Neuronal stem cell (in vitro differentiated cells): ENCODE measurements at regions not wholly inside any gene's neighbourhood (a gene's known extent, or its start where the extent isn't known, plus 50 kb on each side); places are given as distances from the start of the nearest gene placed in this dataset.

Source experiments
- DNase-seq: peaks from one replicate; pipeline ENCODE4 v3.0.0-alpha.2; 2013; ENCODE audit warnings: low spot score
- H2AFZ ChIP-seq: one replicate; pipeline ENCODE4 v1.6.1; 2013; ENCODE audit warnings: mild to moderate bottlenecking, low read length, inconsistent platforms
- H2AK5ac ChIP-seq: 2 replicates; pipeline ENCODE4 v1.6.1; 2013; ENCODE audit warnings: low read depth, mild to moderate bottlenecking, inconsistent platforms, low read length, moderate library complexity, mixed read lengths
- H2BK120ac ChIP-seq: 2 replicates; pipeline ENCODE4 v1.6.1; 2013; ENCODE audit warnings: low read depth, mild to moderate bottlenecking, inconsistent platforms, low read length, moderate library complexity, mixed read lengths
- H2BK12ac ChIP-seq: one replicate; pipeline ENCODE4 v1.6.1; 2013; ENCODE audit warnings: low read length, inconsistent platforms
- H2BK15ac ChIP-seq: 2 replicates; pipeline ENCODE4 v1.6.1; 2013; ENCODE audit warnings: mild to moderate bottlenecking, low read length, inconsistent platforms, mixed read lengths
- H2BK5ac ChIP-seq: one replicate; pipeline ENCODE4 v1.6.1; 2013; ENCODE audit warnings: inconsistent platforms, mild to moderate bottlenecking, low read length, moderate library complexity
- H3K14ac ChIP-seq: one replicate; pipeline ENCODE4 v1.6.1; 2013; ENCODE audit warnings: low read length, inconsistent platforms
- H3K18ac ChIP-seq: 2 replicates; pipeline ENCODE4 v1.6.1; 2013; ENCODE audit warnings: low read length, inconsistent platforms
- H3K23ac ChIP-seq: 2 replicates; pipeline ENCODE4 v1.6.1; 2013; ENCODE audit warnings: low read depth, mild to moderate bottlenecking, mixed read lengths, low read length, inconsistent platforms; ENCODE audit not compliant: poor library complexity
- H3K27ac ChIP-seq: replicated peaks from 3 replicates; pipeline ENCODE4 v1.5.1; 2013; ENCODE audit warnings: low read length, inconsistent platforms
- H3K27me3 ChIP-seq, 3 experiments: 2 replicates each; pipeline ENCODE4 v1.6.1; 2013; ENCODE audit warnings: low read length in 3 of 3, mild to moderate bottlenecking in 2 of 3, inconsistent platforms in 1 of 3, low read depth in 1 of 3, mixed read lengths in 1 of 3, moderate library complexity in 1 of 3; ENCODE audit not compliant: control insufficient read depth in 3 of 3, insufficient read depth in 3 of 3
- H3K36me3 ChIP-seq, 2 donors: replicated peaks in 1 of 2; 2 replicates each; pipeline ENCODE4 v1.6.1; 2013; ENCODE audit warnings: low read length in 2 of 2; ENCODE audit not compliant: control insufficient read depth in 2 of 2, insufficient read depth in 2 of 2
- H3K4ac ChIP-seq: 2 replicates; pipeline ENCODE4 v1.6.1; 2013; ENCODE audit warnings: inconsistent platforms, mild to moderate bottlenecking, low read length, moderate library complexity
- H3K4me1 ChIP-seq, 2 donors: 1 replicate in 1 of 2; 2 replicates in 1 of 2; pipeline ENCODE4 v1.6.1; 2013; ENCODE audit warnings: low read length in 2 of 2, low read depth in 1 of 2; ENCODE audit not compliant: control insufficient read depth in 2 of 2, insufficient read depth in 1 of 2
- H3K4me2 ChIP-seq: one replicate; pipeline ENCODE4 v1.6.1; 2013; ENCODE audit warnings: mild to moderate bottlenecking, low read length, inconsistent platforms; ENCODE audit not compliant: insufficient read depth, poor library complexity, severe bottlenecking
- H3K4me3 ChIP-seq, 2 donors: 2 replicates each; pipeline ENCODE4 v1.5.1; 2013; ENCODE audit warnings: low read length in 2 of 2, mild to moderate bottlenecking in 2 of 2, inconsistent platforms in 1 of 2, moderate library complexity in 1 of 2
- H3K79me1 ChIP-seq: one replicate; pipeline ENCODE4 v1.6.1; 2013; ENCODE audit warnings: low read depth, mild to moderate bottlenecking, inconsistent platforms, low read length, moderate library complexity
- H3K9ac ChIP-seq: one replicate; pipeline ENCODE4 v1.6.1; 2013; ENCODE audit warnings: mild to moderate bottlenecking, low read depth, low read length, inconsistent platforms; ENCODE audit not compliant: poor library complexity
- H3K9me3 ChIP-seq, 2 donors: replicated peaks in 1 of 2; 2 replicates each; pipeline versions ENCODE3 to v1.6.1; 2013; ENCODE audit warnings: low read length in 2 of 2, mild to moderate bottlenecking in 2 of 2, inconsistent platforms in 1 of 2, low read depth in 1 of 2, mixed read lengths in 1 of 2, moderate library complexity in 1 of 2; ENCODE audit not compliant: control insufficient read depth in 2 of 2, insufficient read depth in 1 of 2
- H4K8ac ChIP-seq: one replicate; pipeline ENCODE4 v1.6.1; 2013; ENCODE audit warnings: low read depth, mild to moderate bottlenecking, inconsistent platforms, low read length, moderate library complexity
- H4K91ac ChIP-seq: one replicate; pipeline ENCODE4 v1.6.1; 2013; ENCODE audit warnings: low read length, low read depth, mild to moderate bottlenecking, inconsistent platforms; ENCODE audit not compliant: poor library complexity
- WGBS, 2 donors: extraction: QIAGEN DNeasy Blood & Tissue Kit; methylation state at CpG; one replicate each; pipeline ENCODE4 v1.1.7; 2013; ENCODE audit warnings: missing lambda C conversion rate in 2 of 2, mixed read lengths in 1 of 2; ENCODE audit not compliant: insufficient read length in 2 of 2, insufficient replicate concordance in 1 of 2; ENCODE audit errors: extremely low coverage in 2 of 2; 5-methylcytosine and 5-hydroxymethylcytosine counted together

DNA sequence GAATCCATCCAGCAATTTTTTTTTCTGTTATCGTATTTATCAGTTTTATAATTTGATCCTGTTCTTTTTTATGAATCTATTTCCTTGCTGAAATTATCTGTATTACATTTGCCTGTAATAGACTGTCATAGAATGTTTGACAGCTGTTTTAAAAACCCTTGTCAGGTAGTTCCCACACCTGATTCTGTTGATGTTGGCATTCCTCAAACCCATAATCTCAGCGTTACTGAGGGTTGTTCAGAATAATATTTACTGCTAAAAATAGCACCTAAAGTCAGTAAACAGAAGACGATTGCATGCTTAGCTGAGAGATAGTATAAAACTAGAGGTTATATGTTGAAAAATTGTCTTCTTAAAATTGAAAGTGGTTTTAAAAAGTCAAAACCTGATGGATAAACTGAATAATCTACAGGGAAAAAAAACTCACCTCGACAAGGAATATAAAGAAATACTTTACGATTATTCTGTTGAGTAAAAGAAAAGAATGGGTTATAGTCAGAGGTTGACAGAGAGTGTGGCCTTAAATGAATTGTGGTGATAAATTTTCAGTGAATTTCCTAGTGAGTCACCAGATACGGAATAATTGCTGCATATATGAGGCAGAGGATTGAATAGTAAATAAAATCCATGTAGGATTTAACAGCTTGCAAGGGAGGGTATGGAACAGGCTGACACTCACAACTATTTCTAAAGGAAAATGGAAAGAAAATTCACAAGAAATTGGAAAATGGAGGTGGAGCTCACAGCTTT is 824.1 kb upstream of the IGFBP3 start:
- H3K23ac ChIP-seq: no peak overlapping the region
- no peaks in the 10 kb centered on the region for H3K4me1 ChIP-seq
- DNase-seq: no peak
- H3K18ac ChIP-seq: no peak overlapping the region
- WGBS, 2 donors: no CpG with 5 or more reads among the region's 6 CpGs
- no peak overlapping the region for H3K9ac ChIP-seq
- no peak overlapping the region for H3K4ac ChIP-seq
- no peak overlapping the region for H2BK120ac ChIP-seq
- H2BK15ac ChIP-seq: no peak overlapping the region
- no peak overlapping the region for H3K27ac ChIP-seq
- H3K14ac ChIP-seq: no peak overlapping the region
- H4K8ac ChIP-seq: no peak overlapping the region
- no peaks in the 10 kb centered on the region for H3K79me1 ChIP-seq
- no peak overlapping the region for H2AFZ ChIP-seq
- H3K4me3 ChIP-seq: no peak overlapping the region
- no peak overlapping the region for H2BK5ac ChIP-seq
- H2BK12ac ChIP-seq: no peak overlapping the region
- no peaks in the 10 kb centered on the region for H3K27me3 ChIP-seq
- H3K36me3 ChIP-seq: no peaks in the 10 kb centered on the region
- H3K4me2 ChIP-seq: no peak overlapping the region
- H2AK5ac ChIP-seq: no peak overlapping the region
- no peak overlapping the region for H4K91ac ChIP-seq
- no peaks in the 10 kb centered on the region for H3K9me3 ChIP-seq

DNA sequence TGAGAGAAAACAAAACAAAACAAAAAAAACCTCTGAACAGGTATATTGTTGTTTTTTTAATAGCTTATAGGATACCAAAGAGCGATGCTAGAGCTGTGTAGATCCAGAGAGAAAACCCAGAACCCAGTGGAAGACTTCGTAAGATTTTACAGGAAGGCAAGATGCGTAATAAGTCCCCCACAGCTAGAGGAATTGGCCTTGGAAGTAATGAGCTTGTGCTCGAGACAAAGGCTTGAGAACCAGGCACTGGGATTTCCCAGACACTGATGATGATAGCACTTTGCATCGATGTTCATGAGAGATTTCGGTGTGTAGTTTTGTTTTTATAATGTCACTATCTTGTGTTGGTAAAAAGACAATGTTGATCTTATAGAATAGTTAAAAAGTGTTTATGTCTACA is 821.5 kb upstream of the IGFBP3 start:
- no peak overlapping the region for H3K4me3 ChIP-seq
- H2BK120ac ChIP-seq: no peak overlapping the region
- no peaks in the 10 kb centered on the region for H3K9me3 ChIP-seq
- H3K4me2 ChIP-seq: no peak overlapping the region
- no peak overlapping the region for H2BK12ac ChIP-seq
- no peak for DNase-seq
- H3K4me1 ChIP-seq: no peaks in the 10 kb centered on the region
- H2BK5ac ChIP-seq: no peak overlapping the region
- no peak overlapping the region for H3K18ac ChIP-seq
- no peaks in the 10 kb centered on the region for H3K79me1 ChIP-seq
- H3K9ac ChIP-seq: no peak overlapping the region
- no CpG with 5 or more reads among the region's 6 CpGs for WGBS, 2 donors
- H2AK5ac ChIP-seq: no peak overlapping the region
- H2AFZ ChIP-seq: no peak overlapping the region
- H4K8ac ChIP-seq: no peak overlapping the region
- no peak overlapping the region for H3K23ac ChIP-seq
- no peak overlapping the region for H2BK15ac ChIP-seq
- H4K91ac ChIP-seq: no peak overlapping the region
- H3K14ac ChIP-seq: no peak overlapping the region
- H3K36me3 ChIP-seq: no peaks in the 10 kb centered on the region
- no peak overlapping the region for H3K27ac ChIP-seq
- H3K4ac ChIP-seq: no peak overlapping the region
- H3K27me3 ChIP-seq: no peaks in the 10 kb centered on the region

DNA sequence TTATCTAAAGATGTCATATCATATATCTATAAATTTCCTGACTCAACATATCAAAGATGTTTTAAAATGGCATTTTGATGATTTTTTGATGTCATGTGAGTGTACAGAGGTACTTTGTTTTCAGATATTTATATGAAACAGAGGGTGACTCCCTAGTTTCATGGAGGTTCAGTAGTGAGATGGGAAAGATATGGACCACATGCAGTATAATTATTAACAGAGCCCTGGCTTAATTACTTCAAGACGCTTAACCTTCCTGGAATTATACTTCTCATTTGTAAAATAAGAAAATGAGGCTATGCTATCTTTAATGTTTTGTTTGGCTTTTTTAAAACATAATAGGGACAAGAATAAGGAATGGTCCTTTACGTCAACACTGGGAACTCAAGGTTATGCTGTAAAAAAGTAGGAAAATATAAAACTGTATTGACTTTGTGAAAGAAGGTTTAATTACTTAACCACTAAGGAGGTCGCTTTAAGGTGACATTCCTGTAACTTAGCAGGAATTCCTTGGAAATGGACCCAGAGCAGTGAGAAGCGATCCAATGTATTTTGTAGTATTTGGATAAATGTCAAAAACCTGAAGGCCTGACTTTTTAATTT is 821.0 kb upstream of the IGFBP3 start:
- Histone ChIP-seq H2BK5ac (no peak overlapping the region), H3K23ac (no peak overlapping the region), H4K8ac (no peak overlapping the region), H2BK15ac (no peak overlapping the region), H3K14ac (no peak overlapping the region), H3K36me3 (no peaks in the 10 kb centered on the region), H2BK12ac (no peak overlapping the region), H3K4me2 (no peak overlapping the region), H3K27ac (no peak overlapping the region), H3K4me3 (no peak overlapping the region), H2AFZ (no peak overlapping the region), H2BK120ac (no peak overlapping the region), H3K9me3 (no peaks in the 10 kb centered on the region), H2AK5ac (no peak overlapping the region), H3K79me1 (no peaks in the 10 kb centered on the region), H3K27me3 (no peaks in the 10 kb centered on the region), H4K91ac (no peak overlapping the region), H3K18ac (no peak overlapping the region), H3K4ac (no peak overlapping the region), H3K9ac (no peak overlapping the region), H3K4me1 (no peaks in the 10 kb centered on the region)
- no peak for DNase-seq
- WGBS, 2 donors: no CpG with 5 or more reads among the region's 4 CpGs

GRCh38 chr7:46741181-46741580 is 820.1 kb upstream of the IGFBP3 start:
- no peak overlapping the region for H2BK5ac ChIP-seq
- H3K9ac ChIP-seq: no peak overlapping the region
- H3K4me3 ChIP-seq: no peak overlapping the region
- H3K14ac ChIP-seq: no peak overlapping the region
- no peaks in the 10 kb centered on the region for H3K27me3 ChIP-seq
- H3K18ac ChIP-seq: no peak overlapping the region
- DNase-seq: no peak
- H2AK5ac ChIP-seq: no peak overlapping the region
- no peaks in the 10 kb centered on the region for H3K36me3 ChIP-seq
- no peaks in the 10 kb centered on the region for H3K9me3 ChIP-seq
- no peak overlapping the region for H3K4me2 ChIP-seq
- no peak overlapping the region for H4K91ac ChIP-seq
- no peak overlapping the region for H3K27ac ChIP-seq
- no peak overlapping the region for H2BK15ac ChIP-seq
- H3K4ac ChIP-seq: no peak overlapping the region
- H2BK12ac ChIP-seq: no peak overlapping the region
- H3K23ac ChIP-seq: no peak overlapping the region
- H4K8ac ChIP-seq: no peak overlapping the region
- H3K4me1 ChIP-seq: no peaks in the 10 kb centered on the region
- H3K79me1 ChIP-seq: no peaks in the 10 kb centered on the region
- WGBS, 2 donors: no CpG with 5 or more reads among the region's 9 CpGs
- no peak overlapping the region for H2BK120ac ChIP-seq
- H2AFZ ChIP-seq: no peak overlapping the region
